ENCODE measurements at regions not wholly inside any gene's neighbourhood (a gene's known extent, or its start where the extent isn't known, plus 50 kb on each side); places are given as distances from the start of the nearest gene placed in this dataset.
"Not testable (repeated sequence)": the region's sequence is repeated elsewhere in the genome, so short reads cannot be mapped to it uniquely, and the experiment has no call there.

- H3K4me3 Mint-ChIP-seq = not testable (repeated sequence)
These were observed 52.7 kb downstream of the CTAGE6 start for GRCh38 chr7:143704813-143705212.

DNA sequence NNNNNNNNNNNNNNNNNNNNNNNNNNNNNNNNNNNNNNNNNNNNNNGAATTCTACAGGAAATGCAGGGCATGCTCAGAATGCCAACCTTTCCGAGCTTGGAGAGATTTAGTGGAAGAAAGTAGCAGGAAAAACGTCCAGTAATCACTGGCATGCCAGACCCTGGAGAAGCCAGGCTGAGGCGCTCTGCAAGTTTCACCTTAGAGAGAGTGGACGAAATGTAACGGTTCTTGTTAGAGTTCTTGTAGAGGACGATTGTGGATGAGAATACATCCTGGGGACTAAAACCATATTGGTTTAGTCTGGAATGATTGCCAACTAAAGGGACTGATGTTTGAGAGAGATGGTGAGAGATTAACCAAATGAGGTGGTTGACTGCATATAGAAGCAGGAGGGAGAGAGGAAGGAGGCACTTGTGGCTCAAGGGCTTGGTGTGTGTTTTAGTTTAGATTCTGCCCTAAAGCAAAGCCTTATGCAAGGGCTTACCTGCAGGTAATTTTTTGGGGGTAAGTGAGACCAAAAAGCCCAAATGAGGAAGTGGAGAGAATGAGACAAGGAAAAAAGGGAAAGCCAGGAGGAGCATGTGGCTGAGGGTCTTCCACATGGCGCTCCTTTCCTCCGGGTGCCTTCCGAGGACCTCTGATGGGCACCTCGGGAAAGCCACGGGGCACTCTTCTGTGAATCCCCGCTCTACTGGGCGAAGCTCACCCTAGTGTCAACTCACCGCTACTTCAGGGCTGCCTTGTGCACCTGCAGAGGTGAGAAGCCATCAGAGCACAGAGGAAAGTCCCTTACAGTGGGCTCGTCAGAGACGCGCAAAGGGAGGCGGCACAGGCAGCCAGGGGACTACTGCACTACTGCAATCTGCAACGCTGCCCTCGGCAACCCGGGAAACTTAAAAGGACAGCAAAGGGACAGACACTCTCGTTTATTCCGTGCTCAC, 56.5 kb downstream of the CTAGE6 start:
- H3K27ac Mint-ChIP-seq = not testable (repeated sequence)

More at GRCh38 chr7:143704813-143705212, 52.7 kb downstream of the CTAGE6 start:
- H3K9me3 ChIP-seq (ENCODE audit: control insufficient read depth in 2 of 2, low read length in 2 of 2); H3K9me3 Mint-ChIP-seq; H3K4me3 ChIP-seq (ENCODE audit: low read depth, low read length); ATAC-seq (ENCODE audit: low read depth in 2 of 2); H3K4me1 ChIP-seq (ENCODE audit: control insufficient read depth, insufficient read depth, low read length, poor library complexity, severe bottlenecking); H3K27me3 ChIP-seq (ENCODE audit: control insufficient read depth, insufficient read depth, low read length); H3K4me1 Mint-ChIP-seq; H3K27ac ChIP-seq (ENCODE audit: insufficient read depth, low read length, poor library complexity, severe bottlenecking); H3K36me3 ChIP-seq (ENCODE audit: control insufficient read depth, insufficient read depth, low read length); H3K27me3 Mint-ChIP-seq; H3K27ac Mint-ChIP-seq; H3K36me3 Mint-ChIP-seq; DNase-seq: not testable (repeated sequence)

More for the DNA sequence above, 56.5 kb downstream of the CTAGE6 start:
- H3K27me3 ChIP-seq (ENCODE audit: control insufficient read depth, insufficient read depth, low read length); H3K27me3 Mint-ChIP-seq; H3K27ac ChIP-seq (ENCODE audit: insufficient read depth, low read length, poor library complexity, severe bottlenecking); H3K4me3 ChIP-seq (ENCODE audit: low read depth, low read length); DNase-seq; H3K4me1 Mint-ChIP-seq; H3K36me3 Mint-ChIP-seq; H3K36me3 ChIP-seq (ENCODE audit: control insufficient read depth, insufficient read depth, low read length); H3K9me3 Mint-ChIP-seq; H3K9me3 ChIP-seq (ENCODE audit: control insufficient read depth in 2 of 2, low read length in 2 of 2); H3K4me3 Mint-ChIP-seq; H3K4me1 ChIP-seq (ENCODE audit: control insufficient read depth, insufficient read depth, low read length, poor library complexity, severe bottlenecking): not testable (repeated sequence)
- ATAC-seq (ENCODE audit: low read depth in 2 of 2) = peak; percentile 100
